GM18505 (cell line): ENCODE measurements at regions not wholly inside any gene's neighbourhood (a gene's known extent, or its start where the extent isn't known, plus 50 kb on each side); places are given as distances from the start of the nearest gene placed in this dataset.

Source experiments
- ATAC-seq: cut with Tn5 transposase; IDR thresholded peaks from one replicate; pipeline ENCODE4 v1.9.1; 2021; ENCODE audit not compliant: unreplicated experiment
- POLR2A ChIP-seq: IDR thresholded peaks from 4 replicates; pipeline ENCODE4 v1.6.1; 2011; ENCODE audit warnings: borderline replicate concordance; ENCODE audit not compliant: insufficient read depth, insufficient read length; ENCODE audit errors: extremely low read depth

DNA sequence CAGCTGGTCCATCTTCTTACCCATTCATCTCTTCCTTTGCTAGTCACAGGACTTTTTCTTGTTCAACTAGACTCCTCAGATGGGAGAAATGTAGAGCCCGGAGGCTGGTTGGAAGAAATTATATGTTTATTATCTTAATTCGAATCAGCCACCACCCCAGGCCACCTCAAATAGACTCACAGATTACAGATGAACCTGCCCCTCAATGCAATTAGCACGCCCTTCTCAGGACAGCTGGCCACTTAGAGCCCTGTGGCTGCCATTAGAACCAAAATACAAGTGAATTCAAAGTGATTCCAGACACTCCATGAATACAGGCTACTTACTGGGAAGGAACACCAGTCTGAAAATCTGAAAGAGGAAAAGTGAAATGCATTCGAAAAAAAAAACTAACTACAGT, 176.4 kb downstream of the MAFB start:
- no peak for TF ChIP-seq POLR2A
- no peak for ATAC-seq

DNA sequence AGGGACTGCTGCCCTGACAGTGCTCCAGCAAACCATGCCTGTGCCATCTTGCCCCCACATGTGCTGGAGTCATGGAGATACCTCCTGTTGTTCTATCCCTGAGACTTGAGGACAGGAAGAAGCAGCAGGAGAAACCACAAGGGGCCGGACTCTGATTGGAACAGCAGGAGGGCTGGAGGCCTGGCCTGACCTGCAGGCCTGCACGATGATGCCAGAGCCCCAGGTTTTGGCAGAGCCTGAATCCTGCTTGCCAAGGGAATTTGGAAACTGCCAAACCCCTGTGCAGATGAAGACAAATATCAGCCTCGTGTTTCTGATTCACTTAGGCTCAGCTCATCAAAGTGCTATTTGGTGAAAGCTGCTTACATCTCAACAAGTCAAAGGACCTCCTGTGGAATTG, 177.6 kb downstream of the MAFB start:
- ATAC-seq: no peak
- no peak for TF ChIP-seq POLR2A

GRCh38 chr20:40510622-40511021, 178.4 kb downstream of the MAFB start:
- ATAC-seq: no peak
- no peak for TF ChIP-seq POLR2A

DNA sequence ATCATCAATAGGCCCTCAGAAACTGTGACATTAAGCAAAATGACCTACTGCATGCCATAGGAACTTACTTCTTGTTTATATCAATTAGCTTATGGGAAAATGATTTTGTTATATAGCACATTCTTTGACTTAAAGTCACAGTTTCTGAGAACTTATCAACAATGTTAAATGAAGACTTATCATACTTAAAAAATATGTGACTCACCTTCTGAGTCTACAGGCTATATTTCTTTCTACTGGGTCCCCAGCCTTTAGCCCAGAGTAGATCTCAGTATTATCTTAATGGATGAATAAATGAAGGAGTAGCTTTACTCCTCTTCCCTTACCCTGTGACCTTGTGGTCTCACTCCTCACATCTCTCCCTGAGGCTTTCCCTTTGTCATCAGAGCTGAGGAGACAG, 180.2 kb downstream of the MAFB start:
- no peak for ATAC-seq
- TF ChIP-seq POLR2A: no peak

DNA sequence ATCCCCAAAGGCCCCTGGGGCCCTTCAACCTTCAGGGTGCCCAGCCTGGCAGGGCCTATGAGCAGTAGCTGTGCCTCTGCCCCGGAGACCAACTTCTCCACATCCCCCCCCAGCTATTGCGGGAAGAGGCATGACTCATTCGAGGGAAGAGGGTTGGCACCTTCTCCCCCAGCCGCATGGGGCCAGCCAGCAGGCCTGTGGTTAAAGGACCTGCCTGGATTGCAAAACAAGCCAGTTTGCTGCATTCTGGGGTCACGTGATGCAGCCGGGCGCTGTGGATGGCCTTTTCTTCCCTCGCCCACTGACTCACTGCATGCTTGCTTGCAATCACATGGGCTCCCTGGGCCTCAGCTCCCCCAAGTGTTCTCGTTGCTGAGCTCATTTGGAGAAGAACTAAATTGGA, 182.5 kb downstream of the MAFB start:
- no peak for ATAC-seq
- TF ChIP-seq POLR2A: no peak

DNA sequence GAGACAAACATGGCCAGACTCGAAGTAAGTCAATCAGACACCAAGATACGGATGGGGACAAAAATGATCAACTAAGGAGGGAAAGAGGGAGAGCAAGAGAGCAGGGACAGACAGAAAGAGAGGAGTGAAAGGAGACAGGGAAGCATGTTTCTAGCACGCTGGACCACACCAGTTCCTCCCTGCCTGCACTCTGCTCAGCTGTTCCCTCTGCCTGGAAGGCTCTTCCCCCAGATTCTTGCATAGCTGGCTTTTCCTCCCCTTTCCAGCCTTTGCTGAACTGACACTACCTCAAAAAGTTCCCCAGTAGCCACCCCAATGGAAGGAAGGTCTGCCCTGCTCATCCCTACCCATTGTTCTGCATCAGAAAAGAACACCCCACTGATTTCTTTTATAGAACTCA, 185.9 kb downstream of the MAFB start:
- ATAC-seq: no peak
- TF ChIP-seq POLR2A: no peak

- no peak for ATAC-seq
- no peak for TF ChIP-seq POLR2A
Measured at GRCh38 chr20:40502576-40502975, 186.5 kb downstream of the MAFB start.

GRCh38 chr20:40499391-40499790, 189.6 kb downstream of the MAFB start:
- ATAC-seq: no peak
- no peak for TF ChIP-seq POLR2A

GRCh38 chr20:40497899-40498691, 190.9 kb downstream of the MAFB start:
- TF ChIP-seq POLR2A: no peak
- no peak for ATAC-seq

GRCh38 chr20:40495956-40496355, 193.1 kb downstream of the MAFB start:
- no peak for ATAC-seq
- no peak for TF ChIP-seq POLR2A

GRCh38 chr20:40494248-40494647, 194.8 kb downstream of the MAFB start:
- no peak for ATAC-seq
- no peak for TF ChIP-seq POLR2A

DNA sequence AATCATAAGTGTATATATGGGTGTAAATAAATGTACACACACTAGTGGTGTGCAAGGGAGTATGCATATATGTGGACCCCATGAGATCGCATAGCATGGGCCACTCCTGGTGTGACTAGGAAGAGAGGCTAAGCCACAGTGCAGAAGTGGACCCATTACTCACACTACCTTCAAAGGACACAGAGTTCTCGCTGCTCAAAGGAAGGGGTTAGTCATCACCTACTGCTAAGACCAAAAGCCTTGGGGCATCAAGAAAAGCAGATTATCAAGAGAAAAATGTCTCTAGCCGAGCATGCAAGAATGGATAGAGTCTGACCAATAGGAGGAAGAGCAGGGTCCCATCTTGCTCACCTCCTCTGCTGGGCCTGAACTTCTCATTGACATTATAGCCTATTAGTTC, 195.5 kb downstream of the MAFB start:
- ATAC-seq: no peak

GRCh38 chr20:40493071-40493470, 196.0 kb downstream of the MAFB start:
- ATAC-seq: no peak

More for the DNA sequence above, 195.5 kb downstream of the MAFB start:
- TF ChIP-seq POLR2A: no peak

DNA sequence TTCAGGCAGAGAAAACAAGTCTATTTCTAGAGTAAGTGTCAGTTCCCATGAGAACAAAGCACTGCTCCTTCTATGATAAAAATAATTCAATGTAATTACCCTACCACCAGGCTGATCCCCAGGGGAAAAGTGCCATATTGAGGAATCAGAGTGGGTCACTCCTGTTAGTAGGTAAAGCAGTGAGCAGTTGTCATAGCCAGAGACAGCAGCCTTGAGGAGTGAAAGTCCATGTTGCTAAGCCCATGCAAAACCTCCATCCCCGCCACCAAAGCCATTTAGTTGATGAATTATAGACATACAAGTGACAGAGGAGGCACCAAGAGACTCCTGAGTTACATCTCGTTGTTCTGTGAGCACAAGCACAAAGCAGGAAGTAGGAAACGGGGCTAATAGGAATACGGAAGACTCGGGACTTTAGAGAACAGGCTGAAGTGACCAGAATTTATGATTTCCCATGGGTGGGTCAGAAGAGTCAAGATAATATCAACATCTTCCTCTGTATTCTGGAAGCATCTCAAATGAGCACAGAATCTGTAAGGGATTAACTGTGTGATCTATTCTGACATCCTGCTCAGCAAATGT, 197.9 kb downstream of the MAFB start:
- TF ChIP-seq POLR2A: no peak
- ATAC-seq: no peak

More at GRCh38 chr20:40493071-40493470, 196.0 kb downstream of the MAFB start:
- TF ChIP-seq POLR2A: no peak
